NB4 (cell line): ENCODE measurements at regions not wholly inside any gene's neighbourhood (a gene's known extent, or its start where the extent isn't known, plus 50 kb on each side); places are given as distances from the start of the nearest gene placed in this dataset.
"Not testable (repeated sequence)": the region's sequence is repeated elsewhere in the genome, so short reads cannot be mapped to it uniquely, and the experiment has no call there.

ENCODE experiments used
- CTCF ChIP-seq: IDR thresholded peaks from one replicate; pipeline ENCODE4 v1.5.1; 2012; ENCODE audit warnings: low read depth, low read length
- MAX ChIP-seq: IDR thresholded peaks from 2 replicates; pipeline ENCODE4 v1.6.1; 2011; ENCODE audit warnings: low read depth, low read length
- MYC ChIP-seq: IDR thresholded peaks from 2 replicates; pipeline ENCODE4 v1.6.1; 2011; ENCODE audit warnings: low read depth, low read length
- POLR2A ChIP-seq: IDR thresholded peaks from 2 replicates; pipeline ENCODE4 v1.6.1; 2011; ENCODE audit warnings: mild to moderate bottlenecking; ENCODE audit not compliant: insufficient read length; ENCODE audit errors: extremely low read depth

DNA sequence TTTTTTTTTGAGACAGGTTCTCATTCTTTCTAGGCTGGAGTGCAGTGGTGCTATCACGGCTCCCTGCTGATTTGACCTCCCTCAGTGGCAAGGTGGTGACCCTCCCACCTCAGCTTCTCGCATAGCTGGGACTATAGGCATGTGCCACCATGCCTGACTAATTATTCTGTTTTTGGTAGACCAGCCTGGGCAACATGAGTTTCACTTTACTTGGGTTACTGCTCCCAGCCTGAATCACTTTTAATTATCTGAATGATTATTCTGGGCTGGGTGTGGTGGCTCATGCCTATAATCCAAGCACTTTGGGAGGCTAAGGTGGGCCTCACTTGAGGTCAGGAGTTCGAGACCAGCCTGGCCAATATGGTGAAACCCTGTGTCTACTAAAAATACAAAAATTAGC is 308.2 kb downstream of the TYW1 start:
- not testable (repeated sequence) for TF ChIP-seq CTCF, MAX, POLR2A, MYC
